DND-41 (cell line): ENCODE measurements at regions not wholly inside any gene's neighbourhood (a gene's known extent, or its start where the extent isn't known, plus 50 kb on each side); places are given as distances from the start of the nearest gene placed in this dataset.

Experiments
- ATAC-seq: fragments of 200-7000 bp; cut with Tn5 transposase; 3 replicates; pipeline ENCODE4 v1.9.1; 2021; ENCODE audit warnings: low read depth; ENCODE audit not compliant: insufficient read depth
- DNase-seq: peaks from one replicate; pipeline ENCODE4 v3.0.0-alpha.2; 2020
- H2AFZ ChIP-seq: 2 replicates; pipeline ENCODE4 v1.6.0; 2012; ENCODE audit warnings: low read depth, low read length
- H3K27ac ChIP-seq: 2 replicates; pipeline ENCODE4 v1.5.1; 2012; ENCODE audit warnings: low read length, inconsistent platforms
- H3K27me3 ChIP-seq: fragments of 200-600 bp; sonication (generic); 2 replicates; pipeline ENCODE4 v1.6.0; 2012; ENCODE audit warnings: low read length, mild to moderate bottlenecking, inconsistent platforms; ENCODE audit not compliant: insufficient read depth, poor library complexity
- H3K36me3 ChIP-seq: 2 replicates; pipeline ENCODE4 v1.5.1; 2012; ENCODE audit warnings: low read length, inconsistent platforms; ENCODE audit not compliant: insufficient read depth
- H3K4me1 ChIP-seq: 2 replicates; pipeline ENCODE4 v1.5.1; 2012; ENCODE audit warnings: mild to moderate bottlenecking, low read length; ENCODE audit not compliant: insufficient read depth
- H3K4me2 ChIP-seq: 2 replicates; pipeline ENCODE4 v1.6.0; 2012; ENCODE audit warnings: mild to moderate bottlenecking, moderate library complexity, low read length, inconsistent platforms; ENCODE audit not compliant: insufficient read depth
- H3K4me3 ChIP-seq, 2 experiments: fragments of 200-600 bp in 1 of 2; shearing (Covaris generic) in 1 of 2; 2 replicates each; pipeline ENCODE4 v1.5.1; 2012 to 2016; ENCODE audit warnings: inconsistent platforms in 2 of 2, low read length in 2 of 2, mild to moderate bottlenecking in 2 of 2, low read depth in 1 of 2, moderate library complexity in 1 of 2
- H3K79me2 ChIP-seq: 2 replicates; pipeline ENCODE4 v1.6.0; 2012; ENCODE audit warnings: low read length, inconsistent platforms; ENCODE audit not compliant: insufficient read depth
- H3K9ac ChIP-seq: 2 replicates; pipeline ENCODE4 v1.6.0; 2012; ENCODE audit warnings: low read depth, mild to moderate bottlenecking, inconsistent platforms, low read length, moderate library complexity
- H3K9me3 ChIP-seq: 2 replicates; pipeline ENCODE4 v1.5.1; 2012; ENCODE audit warnings: low read length, moderate library complexity, mild to moderate bottlenecking, inconsistent platforms; ENCODE audit not compliant: insufficient read depth, severe bottlenecking
- H4K20me1 ChIP-seq: 2 replicates; pipeline ENCODE4 v1.6.0; 2012; ENCODE audit warnings: low read length; ENCODE audit not compliant: insufficient read depth
- CTCF ChIP-seq: IDR thresholded peaks from 2 replicates; pipeline ENCODE4 v1.5.1; 2012; ENCODE audit warnings: borderline replicate concordance, low read length, moderate library complexity, mild to moderate bottlenecking; ENCODE audit not compliant: poor library complexity, severe bottlenecking; ENCODE audit errors: extremely low read depth
- EZH2 ChIP-seq: IDR thresholded peaks from 3 replicates; pipeline ENCODE4 v1.6.1; 2012; ENCODE audit warnings: borderline replicate concordance, low read depth, mild to moderate bottlenecking, moderate library complexity, low read length, inconsistent platforms; ENCODE audit not compliant: severe bottlenecking

DNA sequence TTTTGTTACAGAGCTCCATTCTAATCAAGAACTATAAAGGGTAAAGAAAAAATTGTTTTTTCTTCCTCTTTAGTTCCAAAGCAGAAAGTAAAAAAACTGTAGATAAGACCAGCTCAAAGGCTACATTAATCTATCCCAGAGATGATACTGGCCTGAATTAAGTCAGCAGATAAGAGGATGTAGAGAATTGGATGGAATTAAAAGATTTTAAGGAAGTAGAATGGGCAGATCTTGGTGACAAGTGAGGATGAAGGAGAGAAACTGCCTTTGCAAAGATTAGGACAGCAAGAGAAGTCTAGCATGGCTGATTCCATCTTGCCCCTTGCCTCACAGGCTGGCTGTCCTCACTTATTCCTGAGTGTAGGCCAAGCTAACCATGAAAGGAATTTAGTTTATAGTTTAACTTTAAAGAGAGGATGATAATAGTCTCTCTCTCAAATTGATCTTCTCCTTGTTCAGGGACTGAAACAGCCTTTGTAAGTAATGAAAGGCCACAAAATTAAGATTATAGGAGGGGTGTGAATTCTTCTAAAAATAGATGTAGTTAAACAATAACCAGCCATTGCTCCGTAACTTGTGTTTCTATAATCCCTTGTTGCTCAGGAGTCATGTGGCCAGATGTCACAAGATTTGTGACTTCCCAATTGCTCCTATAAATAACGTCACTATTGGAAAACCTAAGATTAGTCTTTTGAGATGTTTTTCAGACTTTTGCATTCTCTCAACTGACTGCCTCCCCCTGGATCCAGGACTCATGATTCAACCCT is 265.0 kb upstream of the USP24 start:
- no peak overlapping the region for H3K27ac ChIP-seq

GRCh38 chr1:55478742-55479141 is 263.6 kb upstream of the USP24 start:
- peaks cover 16% of the 10 kb centered on the region for H3K27me3 ChIP-seq
- no peak overlapping the region for H3K4me3 ChIP-seq
- no peak for DNase-seq
- no peaks in the 10 kb centered on the region for H3K79me2 ChIP-seq
- H3K4me2 ChIP-seq: no peak overlapping the region
- H4K20me1 ChIP-seq: no peaks in the 10 kb centered on the region
- TF ChIP-seq EZH2 (no peak), CTCF (peak; percentile 67)
- no peak overlapping the region for H3K9ac ChIP-seq
- no peaks in the 10 kb centered on the region for H3K9me3 ChIP-seq
- H3K4me1 ChIP-seq: no peaks in the 10 kb centered on the region
- H3K27ac ChIP-seq: no peak overlapping the region
- ATAC-seq: no peak
- no peak overlapping the region for H2AFZ ChIP-seq
- H3K36me3 ChIP-seq: no peaks in the 10 kb centered on the region

More for the DNA sequence above, 265.0 kb upstream of the USP24 start:
- Histone ChIP-seq H2AFZ (no peak overlapping the region), H3K4me2 (no peak overlapping the region), H3K36me3 (no peaks in the 10 kb centered on the region), H3K27me3 (peaks cover 16% of the 10 kb centered on the region), H3K4me3 (no peak overlapping the region), H3K9me3 (no peaks in the 10 kb centered on the region), H3K4me1 (no peaks in the 10 kb centered on the region), H3K79me2 (no peaks in the 10 kb centered on the region), H3K9ac (no peak overlapping the region), H4K20me1 (no peaks in the 10 kb centered on the region)
- TF ChIP-seq CTCF: no peak
- TF ChIP-seq EZH2: no peak
- DNase-seq (no peak), ATAC-seq (no peak)

- TF ChIP-seq EZH2: no peak
- no peak for TF ChIP-seq CTCF
- ATAC-seq: no peak
- Histone ChIP-seq H3K4me2 (no peak overlapping the region), H3K4me1 (no peaks in the 10 kb centered on the region), H3K27me3 (peaks cover 16% of the 10 kb centered on the region), H3K9ac (no peak overlapping the region), H2AFZ (no peak overlapping the region), H3K27ac (no peak overlapping the region), H3K79me2 (no peaks in the 10 kb centered on the region), H3K4me3 (no peak overlapping the region), H3K9me3 (no peaks in the 10 kb centered on the region), H4K20me1 (no peaks in the 10 kb centered on the region), H3K36me3 (no peaks in the 10 kb centered on the region)
- no peak for DNase-seq
These were observed 262.8 kb upstream of the USP24 start for GRCh38 chr1:55477953-55478352.
